ENCODE measurements at regions not wholly inside any gene's neighbourhood (a gene's known extent, or its start where the extent isn't known, plus 50 kb on each side); places are given as distances from the start of the nearest gene placed in this dataset.

GRCh38 chr2:220243571-220243970 is 616.1 kb downstream of the SLC4A3 start:
- no peak for DNase-seq (ENCODE audit: extremely low read depth, low read depth)

- no peak for DNase-seq (ENCODE audit: extremely low read depth, low read depth)
Observed at GRCh38 chr2:220246386-220246785, 619.0 kb downstream of the SLC4A3 start.

GRCh38 chr2:220247588-220248350 is 620.3 kb downstream of the SLC4A3 start:
- no peak for DNase-seq (ENCODE audit: extremely low read depth, low read depth)

DNA sequence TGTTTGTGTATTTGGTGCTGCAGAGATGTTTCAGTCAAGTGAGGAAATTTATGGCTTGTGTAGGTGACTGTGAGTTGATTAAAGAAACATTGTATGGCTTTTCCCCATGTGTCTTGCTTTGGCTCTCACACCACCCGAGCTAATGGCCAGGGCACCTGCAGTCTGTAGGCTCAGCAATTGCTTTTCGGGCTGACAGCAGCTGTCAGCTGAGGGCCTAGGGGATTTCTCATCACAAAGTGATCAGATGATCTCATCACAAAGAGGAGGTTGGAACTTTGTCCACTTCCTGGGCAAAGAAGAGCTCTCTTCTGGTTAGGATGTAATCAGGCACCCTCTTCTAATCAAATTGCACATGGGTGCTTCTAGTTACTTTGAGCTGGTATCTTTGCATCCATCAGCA is 632.2 kb downstream of the SLC4A3 start:
- no peak for DNase-seq (ENCODE audit: extremely low read depth, low read depth)

DNA sequence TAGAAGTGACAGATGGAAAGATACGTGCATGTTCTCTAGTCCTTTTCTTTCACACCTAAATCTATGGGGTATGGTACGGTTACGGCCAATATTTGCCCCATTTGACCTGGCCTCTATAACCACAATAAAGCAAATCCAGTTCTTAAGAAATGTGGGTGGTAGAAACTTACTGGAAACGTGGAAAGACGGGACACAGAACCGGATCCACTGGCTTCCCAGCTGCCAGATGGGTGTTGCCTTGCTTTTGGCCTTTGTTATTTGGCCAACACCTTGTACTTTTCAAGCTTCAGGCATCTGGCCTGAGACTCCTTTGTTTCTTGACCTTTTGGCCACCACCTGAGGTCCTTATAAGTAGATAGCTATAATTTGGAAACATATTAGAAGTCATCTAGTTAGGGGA is 635.9 kb downstream of the SLC4A3 start:
- DNase-seq (ENCODE audit: extremely low read depth, low read depth): no peak

DNA sequence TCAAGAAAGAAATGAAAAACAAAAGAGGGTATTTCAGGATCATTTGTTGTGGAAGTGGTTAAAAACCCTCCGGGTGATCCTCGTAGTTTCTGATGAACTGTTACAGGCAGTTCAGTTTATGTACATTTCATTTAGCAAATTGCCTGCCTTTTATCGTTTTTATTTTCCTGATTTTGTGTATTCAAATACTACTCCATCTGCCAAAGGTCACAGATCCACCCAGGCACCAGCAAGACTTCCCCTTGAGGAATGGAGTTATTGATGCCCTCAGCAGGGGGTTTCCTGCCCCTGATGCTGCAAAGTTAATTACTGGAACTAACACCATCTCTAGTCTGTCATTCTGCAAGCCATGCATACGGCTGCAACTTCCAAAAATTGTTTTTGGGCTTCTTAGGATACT is 641.9 kb downstream of the SLC4A3 start:
- no peak for DNase-seq (ENCODE audit: extremely low read depth, low read depth)

DNA sequence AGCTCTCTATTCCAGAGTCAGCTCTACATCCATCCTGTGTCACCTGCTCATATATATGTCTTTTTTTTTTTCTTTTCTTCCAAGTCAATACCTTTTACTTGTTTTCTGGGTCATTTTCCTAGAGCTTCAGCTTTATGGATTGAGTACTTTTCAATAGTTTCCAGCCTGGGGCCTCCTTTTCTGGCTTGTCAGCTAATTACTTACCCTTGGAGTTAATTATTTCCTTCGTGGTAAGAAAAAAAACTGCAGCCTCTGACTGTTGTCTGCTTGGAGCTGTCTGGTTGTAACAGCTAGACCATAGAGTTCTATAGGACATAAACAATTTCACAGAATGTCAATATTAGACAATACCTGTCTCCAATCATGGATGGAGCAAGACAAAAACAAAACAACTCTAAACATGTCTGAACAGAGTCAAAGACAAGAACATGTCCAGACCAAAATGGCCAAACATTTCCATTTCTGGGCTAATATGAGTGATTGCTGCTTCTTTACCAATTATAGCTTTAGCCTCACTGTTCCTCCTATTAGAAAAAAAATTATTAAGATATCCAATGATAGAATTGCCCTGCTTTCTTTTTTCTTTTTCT is 643.1 kb downstream of the SLC4A3 start:
- DNase-seq (ENCODE audit: extremely low read depth, low read depth): no peak

DNA sequence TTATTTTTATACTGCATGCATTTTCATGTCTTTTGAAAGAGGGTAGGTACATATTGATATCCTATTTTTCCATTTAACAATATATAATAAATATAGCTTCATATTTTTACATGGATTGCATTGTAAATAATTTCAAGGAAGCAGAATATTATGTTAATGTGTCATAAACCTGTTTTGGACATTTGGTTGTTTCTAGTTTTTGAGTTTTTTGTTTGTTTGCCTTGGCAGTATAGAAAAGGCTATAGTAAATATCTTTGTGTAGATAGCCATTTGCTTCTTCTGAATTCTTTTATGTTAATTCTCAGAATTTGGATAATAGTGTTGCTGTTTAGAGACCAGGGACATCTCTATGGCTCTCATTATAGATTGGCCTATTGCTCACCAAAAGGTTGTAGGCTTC is 645.2 kb downstream of the SLC4A3 start:
- no peak for DNase-seq (ENCODE audit: extremely low read depth, low read depth)

DNA sequence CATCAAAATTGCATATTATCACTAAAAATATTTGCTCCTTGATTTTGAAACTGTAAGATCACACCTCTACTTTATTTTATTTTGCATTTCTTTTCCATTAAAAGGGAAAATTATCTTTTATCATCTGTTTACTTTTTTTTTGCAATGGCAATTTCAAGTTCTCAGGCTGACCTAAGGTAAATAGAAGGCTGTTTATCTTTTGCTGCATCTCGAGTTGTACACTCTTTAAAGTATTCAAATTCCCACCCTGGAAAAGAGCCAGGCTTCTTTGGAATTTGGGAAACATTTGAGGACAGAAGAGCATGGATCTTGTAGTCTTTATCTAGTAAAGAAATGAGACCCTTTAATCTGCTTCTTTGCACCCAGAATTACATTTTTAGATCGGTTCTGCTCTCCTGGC is 645.7 kb downstream of the SLC4A3 start:
- DNase-seq (ENCODE audit: extremely low read depth, low read depth): no peak

DNA sequence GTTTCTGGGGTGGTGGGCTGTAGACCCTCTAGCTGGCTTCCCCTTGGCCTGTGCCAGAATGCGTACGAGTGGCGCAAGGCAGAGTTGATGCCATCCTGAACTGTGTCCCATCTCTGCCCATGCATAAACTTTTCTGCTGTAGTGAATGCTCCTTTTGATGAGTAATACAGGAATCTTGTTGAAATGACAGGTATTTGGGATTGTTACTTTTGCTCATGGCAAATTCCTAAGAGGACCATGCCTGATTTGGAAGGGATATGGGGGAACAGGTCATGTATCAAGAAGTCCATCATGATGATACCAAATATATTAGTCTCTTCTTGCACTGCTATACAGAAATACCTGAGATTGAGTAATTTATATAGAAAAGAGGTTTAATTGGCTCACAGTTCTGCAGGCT is 648.0 kb downstream of the SLC4A3 start:
- DNase-seq (ENCODE audit: extremely low read depth, low read depth): no peak

DNA sequence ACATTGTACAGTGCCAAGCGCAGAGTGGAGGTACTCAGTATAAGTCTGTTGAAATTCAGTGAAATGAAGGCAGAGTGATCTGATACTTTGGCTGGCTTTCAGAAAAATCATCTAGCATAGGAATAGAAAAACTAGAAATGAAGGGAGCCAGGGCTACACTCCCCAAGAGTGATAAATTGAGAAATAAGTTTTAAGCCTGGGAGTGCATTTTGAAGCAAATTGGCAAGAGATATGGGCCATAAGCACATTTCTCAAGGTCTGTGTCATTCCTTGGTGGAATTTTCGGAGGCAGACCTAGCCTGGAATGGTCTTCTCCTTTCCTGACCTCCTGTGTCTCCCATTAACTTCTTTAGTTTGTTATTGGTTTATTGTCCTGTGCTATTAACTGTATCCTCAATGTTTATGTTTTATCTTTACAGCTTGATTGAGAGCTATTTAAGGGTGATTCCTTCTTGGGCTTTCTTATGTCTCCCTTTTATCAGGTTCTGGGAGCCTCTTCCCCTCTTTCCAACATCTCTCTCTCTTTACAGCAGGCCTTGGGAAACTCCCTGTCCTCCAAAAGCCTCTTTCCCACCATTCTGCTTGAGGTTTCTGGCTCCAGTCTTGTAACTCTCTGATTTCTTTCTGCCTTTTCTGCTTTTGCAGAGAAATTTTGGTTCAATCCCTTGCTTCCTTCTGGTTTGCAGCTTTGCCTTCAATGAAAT is 649.5 kb downstream of the SLC4A3 start:
- DNase-seq (ENCODE audit: extremely low read depth, low read depth): no peak

- no peak for DNase-seq (ENCODE audit: extremely low read depth, low read depth)
Observed at GRCh38 chr2:220277445-220277975, 650.1 kb downstream of the SLC4A3 start.

- DNase-seq (ENCODE audit: extremely low read depth, low read depth): no peak
Observed at GRCh38 chr2:220278022-220278421, 650.6 kb downstream of the SLC4A3 start.

GRCh38 chr2:220279372-220279771 is 651.9 kb downstream of the SLC4A3 start:
- DNase-seq (ENCODE audit: extremely low read depth, low read depth): no peak

- no peak for DNase-seq (ENCODE audit: extremely low read depth, low read depth)
Observed at GRCh38 chr2:220279840-220280239, 652.4 kb downstream of the SLC4A3 start.

GRCh38 chr2:220280736-220281135 is 653.3 kb downstream of the SLC4A3 start:
- no peak for DNase-seq (ENCODE audit: extremely low read depth, low read depth)

- DNase-seq (ENCODE audit: extremely low read depth, low read depth): no peak
Observed at GRCh38 chr2:220281771-220282170, 654.3 kb downstream of the SLC4A3 start.

- DNase-seq (ENCODE audit: extremely low read depth, low read depth): no peak
Observed at GRCh38 chr2:220282236-220282635, 654.8 kb downstream of the SLC4A3 start.

GRCh38 chr2:220293966-220294365 is 666.5 kb downstream of the SLC4A3 start:
- no peak for DNase-seq (ENCODE audit: extremely low read depth, low read depth)

DNA sequence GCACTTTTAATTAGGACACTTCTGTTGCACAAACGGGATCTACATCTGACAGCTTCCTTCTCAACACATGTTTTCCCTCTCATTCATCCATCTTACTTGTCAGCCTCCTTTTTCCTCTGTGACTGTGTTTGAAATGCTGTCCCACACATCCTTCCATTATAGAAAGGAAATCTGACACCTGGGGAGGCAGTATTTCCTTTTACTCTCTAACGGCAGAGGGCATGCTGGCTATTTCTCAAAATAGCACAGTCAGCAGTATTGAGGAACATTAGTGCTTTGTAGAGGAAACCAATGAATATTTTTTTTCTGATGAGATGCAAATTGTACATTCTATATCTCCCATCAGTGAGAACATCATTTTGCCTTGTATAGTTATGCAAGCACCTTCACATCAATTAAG is 668.7 kb downstream of the SLC4A3 start:
- no peak for DNase-seq (ENCODE audit: extremely low read depth, low read depth)

DNA sequence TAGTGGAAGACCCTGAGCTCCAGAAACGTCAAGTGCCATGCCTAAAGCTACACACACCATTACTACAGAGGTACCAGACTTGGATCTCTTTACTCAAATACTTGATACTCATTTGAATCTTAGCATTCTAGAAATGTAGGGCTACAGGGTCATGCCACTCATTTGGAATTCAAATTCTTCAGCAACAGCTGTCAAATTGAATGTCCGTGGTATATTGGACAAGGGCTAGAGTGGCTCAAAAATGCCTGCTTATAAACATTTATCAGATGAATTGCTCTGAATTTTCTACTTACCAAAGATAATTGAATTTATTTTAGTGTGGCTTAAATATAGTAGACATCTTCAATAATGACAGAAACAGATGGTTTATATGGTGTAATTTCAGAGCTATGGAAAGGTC is 669.7 kb downstream of the SLC4A3 start:
- DNase-seq (ENCODE audit: extremely low read depth, low read depth): no peak

GRCh38 chr2:220300806-220301205 is 673.4 kb downstream of the SLC4A3 start:
- DNase-seq (ENCODE audit: extremely low read depth, low read depth): no peak
